ENCODE measurements at regions not wholly inside any gene's neighbourhood (a gene's known extent, or its start where the extent isn't known, plus 50 kb on each side); places are given as distances from the start of the nearest gene placed in this dataset.

DNA sequence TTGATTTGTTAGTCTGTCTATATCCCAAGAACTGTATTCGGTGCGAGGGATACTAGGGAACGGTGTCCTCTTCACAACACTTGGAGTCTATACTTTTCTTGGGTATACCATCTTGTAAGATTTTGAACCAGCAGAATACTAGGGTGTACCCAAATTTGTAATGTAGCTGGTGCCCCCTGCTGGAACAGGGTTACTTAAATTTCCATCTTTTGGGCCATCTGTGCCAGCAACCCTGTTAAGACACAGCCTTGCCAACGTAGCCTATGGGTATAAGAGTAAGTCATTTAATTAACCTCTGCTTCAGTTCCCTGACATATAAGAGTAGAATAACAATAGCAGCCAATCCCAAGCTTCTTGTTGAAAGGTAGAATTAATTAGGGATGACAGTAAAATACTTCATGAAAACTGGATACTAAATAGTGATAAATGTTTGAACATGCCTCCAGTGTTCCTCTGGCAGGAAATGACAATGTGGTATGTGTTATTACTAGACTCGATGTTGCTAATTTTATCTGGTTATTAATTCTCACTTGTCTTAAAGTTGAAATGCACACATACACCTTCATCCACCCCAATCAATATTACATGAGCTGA, 607.6 kb downstream of the FGF9 start:
- ChIA-PET CTCF (ENCODE audit: low intra/inter-chr PET ratio) (interaction anchor here (1.1 kb wide), 1 partner anchor 366 kb away, joined by 5 read pairs; no protein-coding TSS in a partner anchor), POLR2A (no interaction called here)
- Histone ChIP-seq H3K9ac (ENCODE audit: insufficient read depth in 1 of 2, low read depth in 2 of 2, low read length in 2 of 2) (no peak overlapping the region), H3K4me3 (no peak overlapping the region), H3K36me3 (ENCODE audit: control insufficient read depth, insufficient read depth, low read length) (no peaks in the 10 kb centered on the region), H3K4me2 (ENCODE audit: insufficient read depth, low read length) (no peak overlapping the region), H3K4me1 (replicated peaks in 1 of 2; ENCODE audit: control insufficient read depth in 2 of 2, insufficient read depth in 2 of 2, low read length in 2 of 2) (no peaks in the 10 kb centered on the region), H3K79me2 (ENCODE audit: control insufficient read depth, insufficient read depth, low read length) (no peaks in the 10 kb centered on the region), H3K27ac (ENCODE audit: extremely low read depth, low read depth, low read length) (no peak overlapping the region), H2AFZ (ENCODE audit: low read depth, low read length) (no peak overlapping the region), H3K9me1 (ENCODE audit: control insufficient read depth, insufficient read depth, low read length) (no peaks in the 10 kb centered on the region), H3K9me3 (replicated peaks; ENCODE audit: control insufficient read depth, insufficient read depth, low read depth, low read length) (no peaks in the 10 kb centered on the region), H3K27me3 (ENCODE audit: control insufficient read depth in 2 of 2, insufficient read depth in 2 of 2, low read length in 2 of 2) (no peaks in the 10 kb centered on the region), H4K20me1 (replicated peaks; ENCODE audit: control insufficient read depth, insufficient read depth, low read length) (no peaks in the 10 kb centered on the region)
- WGBS (ENCODE audit: insufficient coverage, low coverage, missing lambda C conversion rate) = 0% methylated on average over 5 of the region's 5 CpGs
- intact Hi-C loops (cut with micrococcal nuclease) = no loop called here
- DNase-seq (ENCODE audit: extremely low read depth in 1 of 4, low spot score in 3 of 4) (peak in 2 of 4 experiments; percentile 5 to 29), ATAC-seq (no peak), FAIRE-seq (peak; percentile 11)
- TF ChIP-seq RAD21 (CRISPR knock-in tag; conservative IDR thresholded peaks at IDR 0.05 in 1 of 2, IDR thresholded peaks at IDR 0.05 in 1 of 2) = peak; percentile 39 to 43; a peak in 3 of 4 replicates
- TF ChIP-seq, protein P1, sequence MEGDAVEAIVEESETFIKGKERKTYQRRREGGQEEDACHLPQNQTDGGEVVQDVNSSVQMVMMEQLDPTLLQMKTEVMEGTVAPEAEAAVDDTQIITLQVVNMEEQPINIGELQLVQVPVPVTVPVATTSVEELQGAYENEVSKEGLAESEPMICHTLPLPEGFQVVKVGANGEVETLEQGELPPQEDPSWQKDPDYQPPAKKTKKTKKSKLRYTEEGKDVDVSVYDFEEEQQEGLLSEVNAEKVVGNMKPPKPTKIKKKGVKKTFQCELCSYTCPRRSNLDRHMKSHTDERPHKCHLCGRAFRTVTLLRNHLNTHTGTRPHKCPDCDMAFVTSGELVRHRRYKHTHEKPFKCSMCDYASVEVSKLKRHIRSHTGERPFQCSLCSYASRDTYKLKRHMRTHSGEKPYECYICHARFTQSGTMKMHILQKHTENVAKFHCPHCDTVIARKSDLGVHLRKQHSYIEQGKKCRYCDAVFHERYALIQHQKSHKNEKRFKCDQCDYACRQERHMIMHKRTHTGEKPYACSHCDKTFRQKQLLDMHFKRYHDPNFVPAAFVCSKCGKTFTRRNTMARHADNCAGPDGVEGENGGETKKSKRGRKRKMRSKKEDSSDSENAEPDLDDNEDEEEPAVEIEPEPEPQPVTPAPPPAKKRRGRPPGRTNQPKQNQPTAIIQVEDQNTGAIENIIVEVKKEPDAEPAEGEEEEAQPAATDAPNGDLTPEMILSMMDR (IDR thresholded peaks at IDR 0.05 in 2 of 3, conservative IDR thresholded peaks at IDR 0.05 in 1 of 3; ENCODE audit: insufficient read depth in 2 of 3, low read depth in 1 of 3, low read length in 3 of 3) = peak in 2 of 3 experiments; percentile 11 to 44; a peak in 2 of 6 replicates
- no peak for TF ChIP-seq HEY1 (CRISPR knock-in tag; IDR thresholded peaks at IDR 0.05; ENCODE audit: borderline replicate concordance)
- 0 out of 2 replicates have a peak, but pooled peaks have one; percentile 12 for TF ChIP-seq SMC3 (conservative IDR thresholded peaks at IDR 0.05; ENCODE audit: insufficient read depth, low read depth, low read length)
- TF ChIP-seq, protein P2, sequence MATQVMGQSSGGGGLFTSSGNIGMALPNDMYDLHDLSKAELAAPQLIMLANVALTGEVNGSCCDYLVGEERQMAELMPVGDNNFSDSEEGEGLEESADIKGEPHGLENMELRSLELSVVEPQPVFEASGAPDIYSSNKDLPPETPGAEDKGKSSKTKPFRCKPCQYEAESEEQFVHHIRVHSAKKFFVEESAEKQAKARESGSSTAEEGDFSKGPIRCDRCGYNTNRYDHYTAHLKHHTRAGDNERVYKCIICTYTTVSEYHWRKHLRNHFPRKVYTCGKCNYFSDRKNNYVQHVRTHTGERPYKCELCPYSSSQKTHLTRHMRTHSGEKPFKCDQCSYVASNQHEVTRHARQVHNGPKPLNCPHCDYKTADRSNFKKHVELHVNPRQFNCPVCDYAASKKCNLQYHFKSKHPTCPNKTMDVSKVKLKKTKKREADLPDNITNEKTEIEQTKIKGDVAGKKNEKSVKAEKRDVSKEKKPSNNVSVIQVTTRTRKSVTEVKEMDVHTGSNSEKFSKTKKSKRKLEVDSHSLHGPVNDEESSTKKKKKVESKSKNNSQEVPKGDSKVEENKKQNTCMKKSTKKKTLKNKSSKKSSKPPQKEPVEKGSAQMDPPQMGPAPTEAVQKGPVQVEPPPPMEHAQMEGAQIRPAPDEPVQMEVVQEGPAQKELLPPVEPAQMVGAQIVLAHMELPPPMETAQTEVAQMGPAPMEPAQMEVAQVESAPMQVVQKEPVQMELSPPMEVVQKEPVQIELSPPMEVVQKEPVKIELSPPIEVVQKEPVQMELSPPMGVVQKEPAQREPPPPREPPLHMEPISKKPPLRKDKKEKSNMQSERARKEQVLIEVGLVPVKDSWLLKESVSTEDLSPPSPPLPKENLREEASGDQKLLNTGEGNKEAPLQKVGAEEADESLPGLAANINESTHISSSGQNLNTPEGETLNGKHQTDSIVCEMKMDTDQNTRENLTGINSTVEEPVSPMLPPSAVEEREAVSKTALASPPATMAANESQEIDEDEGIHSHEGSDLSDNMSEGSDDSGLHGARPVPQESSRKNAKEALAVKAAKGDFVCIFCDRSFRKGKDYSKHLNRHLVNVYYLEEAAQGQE (IDR thresholded peaks at IDR 0.05; ENCODE audit: borderline replicate concordance) = peak; percentile 25; the same call in 1 of the 2 replicates
- TF ChIP-seq, protein P2 (CRISPR knock-in tag; IDR thresholded peaks at IDR 0.05; ENCODE audit: low read depth) = no peak
- TF ChIP-seq, protein P3, sequence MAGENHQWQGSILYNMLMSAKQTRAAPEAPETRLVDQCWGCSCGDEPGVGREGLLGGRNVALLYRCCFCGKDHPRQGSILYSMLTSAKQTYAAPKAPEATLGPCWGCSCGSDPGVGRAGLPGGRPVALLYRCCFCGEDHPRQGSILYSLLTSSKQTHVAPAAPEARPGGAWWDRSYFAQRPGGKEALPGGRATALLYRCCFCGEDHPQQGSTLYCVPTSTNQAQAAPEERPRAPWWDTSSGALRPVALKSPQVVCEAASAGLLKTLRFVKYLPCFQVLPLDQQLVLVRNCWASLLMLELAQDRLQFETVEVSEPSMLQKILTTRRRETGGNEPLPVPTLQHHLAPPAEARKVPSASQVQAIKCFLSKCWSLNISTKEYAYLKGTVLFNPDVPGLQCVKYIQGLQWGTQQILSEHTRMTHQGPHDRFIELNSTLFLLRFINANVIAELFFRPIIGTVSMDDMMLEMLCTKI (IDR thresholded peaks at IDR 0.05; ENCODE audit: partially characterized antibody) = no peak
- in situ Hi-C loops (cut with MboI) = no loop called here
- no TSS peak for BruUV-seq (replicated peaks)
